ENCODE measurements at regions not wholly inside any gene's neighbourhood (a gene's known extent, or its start where the extent isn't known, plus 50 kb on each side); places are given as distances from the start of the nearest gene placed in this dataset.

GRCh38 chr15:56794165-56794552, 60.9 kb upstream of the ZNF280D start:
- TF ChIP-seq TEAD4 (IDR thresholded peaks at IDR 0.05) (no peak), USF1 (IDR thresholded peaks at IDR 0.05) (no peak), TCF12 (IDR thresholded peaks at IDR 0.05; ENCODE audit: low read depth) (no peak), YY1 (IDR thresholded peaks at IDR 0.05; ENCODE audit: low read depth) (no peak), EGR1 (IDR thresholded peaks at IDR 0.05) (no peak), RAD21 (IDR thresholded peaks at IDR 0.05; ENCODE audit: low read depth) (no peak), CREB1 (IDR thresholded peaks at IDR 0.05; ENCODE audit: low read depth) (no peak), CEBPB (IDR thresholded peaks at IDR 0.05) (no peak), EP300 (IDR thresholded peaks at IDR 0.05; ENCODE audit: borderline replicate concordance) (no peak), FOXM1 (IDR thresholded peaks at IDR 0.05; ENCODE audit: borderline replicate concordance, low read depth) (no peak), TAF1 (IDR thresholded peaks at IDR 0.05; ENCODE audit: low read depth) (no peak), REST (IDR thresholded peaks at IDR 0.05; ENCODE audit: low read depth) (no peak), MAX (IDR thresholded peaks at IDR 0.05) (no peak), NFIC (IDR thresholded peaks at IDR 0.05) (no peak), ZBTB7A (IDR thresholded peaks at IDR 0.05; ENCODE audit: low read depth) (no peak)

- TF ChIP-seq REST (IDR thresholded peaks at IDR 0.05; ENCODE audit: low read depth) = no peak
- no peak for TF ChIP-seq ZBTB7A (IDR thresholded peaks at IDR 0.05; ENCODE audit: low read depth)
- no peak for TF ChIP-seq EGR1 (IDR thresholded peaks at IDR 0.05)
- no peak for TF ChIP-seq TAF1 (IDR thresholded peaks at IDR 0.05; ENCODE audit: low read depth)
- TF ChIP-seq CREB1 (IDR thresholded peaks at IDR 0.05; ENCODE audit: low read depth) = no peak
- no peak for TF ChIP-seq EP300 (IDR thresholded peaks at IDR 0.05; ENCODE audit: borderline replicate concordance)
- no peak for TF ChIP-seq RAD21 (IDR thresholded peaks at IDR 0.05; ENCODE audit: low read depth)
- TF ChIP-seq MAX (IDR thresholded peaks at IDR 0.05) = no peak
- no peak for TF ChIP-seq CEBPB (IDR thresholded peaks at IDR 0.05)
- TF ChIP-seq TCF12 (IDR thresholded peaks at IDR 0.05; ENCODE audit: low read depth) = no peak
- TF ChIP-seq YY1 (IDR thresholded peaks at IDR 0.05; ENCODE audit: low read depth) = no peak
- TF ChIP-seq USF1 (IDR thresholded peaks at IDR 0.05) = no peak
Measured at GRCh38 chr15:56792211-56792610, 58.9 kb upstream of the ZNF280D start.

GRCh38 chr15:56788359-56788758, 55.0 kb upstream of the ZNF280D start:
- no peak for TF ChIP-seq ZBTB7A (IDR thresholded peaks at IDR 0.05; ENCODE audit: low read depth)
- no peak for TF ChIP-seq REST (IDR thresholded peaks at IDR 0.05; ENCODE audit: low read depth)
- no peak for TF ChIP-seq TEAD4 (IDR thresholded peaks at IDR 0.05)
- TF ChIP-seq TCF12 (IDR thresholded peaks at IDR 0.05; ENCODE audit: low read depth) = no peak
- no peak for TF ChIP-seq RAD21 (IDR thresholded peaks at IDR 0.05; ENCODE audit: low read depth)
- TF ChIP-seq YY1 (IDR thresholded peaks at IDR 0.05; ENCODE audit: low read depth) = no peak
- no peak for TF ChIP-seq MAX (IDR thresholded peaks at IDR 0.05)
- no peak for TF ChIP-seq CREB1 (IDR thresholded peaks at IDR 0.05; ENCODE audit: low read depth)
- TF ChIP-seq EGR1 (IDR thresholded peaks at IDR 0.05) = no peak
- no peak for TF ChIP-seq EP300 (IDR thresholded peaks at IDR 0.05; ENCODE audit: borderline replicate concordance)
- TF ChIP-seq USF1 (IDR thresholded peaks at IDR 0.05) = no peak
- TF ChIP-seq TAF1 (IDR thresholded peaks at IDR 0.05; ENCODE audit: low read depth) = no peak
- TF ChIP-seq CEBPB (IDR thresholded peaks at IDR 0.05) = no peak
- TF ChIP-seq NFIC (IDR thresholded peaks at IDR 0.05) = no peak
- no peak for TF ChIP-seq FOXM1 (IDR thresholded peaks at IDR 0.05; ENCODE audit: borderline replicate concordance, low read depth)

- TF ChIP-seq ZBTB7A (IDR thresholded peaks at IDR 0.05; ENCODE audit: low read depth) = no peak
- no peak for TF ChIP-seq YY1 (IDR thresholded peaks at IDR 0.05; ENCODE audit: low read depth)
- no peak for TF ChIP-seq RAD21 (IDR thresholded peaks at IDR 0.05; ENCODE audit: low read depth)
- TF ChIP-seq EGR1 (IDR thresholded peaks at IDR 0.05) = no peak
- no peak for TF ChIP-seq EP300 (IDR thresholded peaks at IDR 0.05; ENCODE audit: borderline replicate concordance)
- no peak for TF ChIP-seq TAF1 (IDR thresholded peaks at IDR 0.05; ENCODE audit: low read depth)
Measured at GRCh38 chr15:56786966-56787365, 53.7 kb upstream of the ZNF280D start.
